IMR-90 (cell line): ENCODE measurements at regions not wholly inside any gene's neighbourhood (a gene's known extent, or its start where the extent isn't known, plus 50 kb on each side); places are given as distances from the start of the nearest gene placed in this dataset.

Source experiments
- ATAC-seq: fragments of 200-7000 bp; cut with Tn5 transposase; 2 replicates; pipeline ENCODE4 v1.9.1; 2020; ENCODE audit warnings: low read depth, mild to moderate bottlenecking, moderate library complexity
- BruUV-seq: library from RNA; stranded (reverse); fragments of 400-500 nt; replicated peaks from 2 replicates; lab custom pipeline; 2021; lab: Mats Ljungman, UMichigan
- CTCF ChIA-PET: fragments of 300-600 bp; formaldehyde crosslinking; extraction: SDS; loops from one replicate; lab custom pipeline; 2021; ENCODE audit warnings: antibody characterized with exemption; lab: Yijun Ruan, JAX
- POLR2A ChIA-PET: fragments of 300-600 bp; sonication (Branson Sonifier 250); formaldehyde crosslinking; loops from one replicate; lab custom pipeline; 2022; ENCODE audit warnings: antibody characterized with exemption; ENCODE audit not compliant: unreplicated experiment; lab: Charles Lee
- DNase-seq: peaks from one replicate; pipeline ENCODE4 v3.0.0; 2013
- H2AFZ ChIP-seq: replicated peaks from 2 replicates; pipeline ENCODE3; 2013; ENCODE audit warnings: low read length, mild to moderate bottlenecking; ENCODE audit not compliant: poor library complexity
- H2AK5ac ChIP-seq: 2 replicates; pipeline ENCODE4 v1.6.1; 2013; ENCODE audit warnings: low read depth, low read length, inconsistent platforms
- H2AK9ac ChIP-seq: replicated peaks from 2 replicates; pipeline ENCODE3; 2013; ENCODE audit warnings: mild to moderate bottlenecking, low read depth, low read length, moderate library complexity; ENCODE audit not compliant: poor library complexity
- H2BK120ac ChIP-seq: 2 replicates; pipeline ENCODE4 v1.6.1; 2013; ENCODE audit warnings: low read depth, low read length, inconsistent platforms
- H2BK15ac ChIP-seq: 3 replicates; pipeline ENCODE4 v1.6.1; 2013; ENCODE audit warnings: low read depth, low read length, inconsistent platforms
- H2BK20ac ChIP-seq: 2 replicates; pipeline ENCODE4 v1.6.1; 2013; ENCODE audit warnings: low read depth, mild to moderate bottlenecking, inconsistent platforms, low read length, moderate library complexity
- H2BK5ac ChIP-seq: 2 replicates; pipeline ENCODE4 v1.6.1; 2013; ENCODE audit warnings: mild to moderate bottlenecking, low read depth, low read length, inconsistent platforms; ENCODE audit not compliant: poor library complexity, severe bottlenecking
- H3K14ac ChIP-seq: replicated peaks from 2 replicates; pipeline ENCODE4 v1.6.1; 2013; ENCODE audit warnings: low read depth, low read length, inconsistent platforms
- H3K18ac ChIP-seq: 2 replicates; pipeline ENCODE4 v1.6.1; 2013; ENCODE audit warnings: low read depth, low read length, control low read depth
- H3K23ac ChIP-seq: 2 replicates; pipeline ENCODE4 v1.6.1; 2013; ENCODE audit warnings: low read depth, low read length, inconsistent platforms
- H3K27ac ChIP-seq: 2 replicates; pipeline ENCODE4 v1.5.1; 2013; ENCODE audit warnings: mild to moderate bottlenecking, control low read depth, low read length; ENCODE audit not compliant: insufficient read depth
- H3K27me3 ChIP-seq: 2 replicates; pipeline ENCODE4 v1.6.1; 2013; ENCODE audit warnings: low read length; ENCODE audit not compliant: control insufficient read depth, insufficient read depth
- H3K36me3 ChIP-seq: 2 replicates; pipeline ENCODE4 v1.6.1; 2013; ENCODE audit warnings: low read length, mixed read lengths; ENCODE audit not compliant: control insufficient read depth, insufficient read depth
- H3K4ac ChIP-seq: 2 replicates; pipeline ENCODE4 v1.6.1; 2013; ENCODE audit warnings: low read depth, low read length, inconsistent platforms
- H3K4me1 ChIP-seq: 2 replicates; pipeline ENCODE4 v1.6.1; 2013; ENCODE audit warnings: low read length, mixed read lengths; ENCODE audit not compliant: control insufficient read depth, insufficient read depth
- H3K4me2 ChIP-seq: 2 replicates; pipeline ENCODE4 v1.6.1; 2013; ENCODE audit warnings: low read depth, mild to moderate bottlenecking, control low read depth, low read length, moderate library complexity
- H3K4me3 ChIP-seq: 2 replicates; pipeline ENCODE4 v1.5.1; 2013; ENCODE audit warnings: low read depth, mild to moderate bottlenecking, control low read depth, low read length, moderate library complexity; ENCODE audit not compliant: insufficient read depth
- H3K56ac ChIP-seq: 2 replicates; pipeline ENCODE4 v1.6.1; 2013; ENCODE audit warnings: low read length, inconsistent platforms; ENCODE audit not compliant: insufficient read depth; ENCODE audit errors: extremely low read depth
- H3K79me1 ChIP-seq, 2 experiments: 2 replicates each; pipeline ENCODE4 v1.6.1; 2013; ENCODE audit warnings: low read length in 2 of 2, inconsistent platforms in 1 of 2, low read depth in 1 of 2
- H3K9ac ChIP-seq: 2 replicates; pipeline ENCODE4 v1.6.1; 2013; ENCODE audit warnings: low read depth, low read length, control low read depth
- H3K9me1 ChIP-seq: 2 replicates; pipeline ENCODE4 v1.6.1; 2013; ENCODE audit warnings: low read length, inconsistent platforms; ENCODE audit not compliant: insufficient read depth
- H3K9me3 ChIP-seq: 2 replicates; pipeline ENCODE4 v1.6.1; 2013; ENCODE audit warnings: low read length; ENCODE audit not compliant: control insufficient read depth, insufficient read depth
- H4K20me1 ChIP-seq: 2 replicates; pipeline ENCODE4 v1.6.1; 2013; ENCODE audit warnings: low read length, inconsistent platforms; ENCODE audit not compliant: insufficient read depth
- H4K5ac ChIP-seq: 2 replicates; pipeline ENCODE4 v1.6.1; 2013; ENCODE audit warnings: mild to moderate bottlenecking, low read depth, low read length, control low read depth
- H4K8ac ChIP-seq, 2 experiments: 2 replicates each; pipeline ENCODE4 v1.6.1; 2013; ENCODE audit warnings: low read depth in 2 of 2, low read length in 2 of 2, control low read depth in 1 of 2, inconsistent platforms in 1 of 2
- H4K91ac ChIP-seq: 2 replicates; pipeline ENCODE4 v1.6.1; 2013; ENCODE audit warnings: low read depth, low read length, inconsistent platforms; ENCODE audit not compliant: insufficient read depth
- BHLHE40 ChIP-seq: fragments of 150-350 bp; IDR thresholded peaks from 2 replicates; pipeline ENCODE4 v1.6.1; 2016; ENCODE audit warnings: mild to moderate bottlenecking, low read depth, low read length
- CEBPB ChIP-seq: IDR thresholded peaks from 2 replicates; pipeline ENCODE4 v1.6.1; 2012; ENCODE audit warnings: low read depth, low read length, improper control_type of control experiment
- CHD1 ChIP-seq: IDR thresholded peaks from 2 replicates; pipeline ENCODE4 v1.6.1; 2012; ENCODE audit warnings: low read depth, low read length, improper control_type of control experiment
- FOS ChIP-seq: fragments of 150-350 bp; IDR thresholded peaks from 2 replicates; pipeline ENCODE4 v1.6.1; 2016; ENCODE audit warnings: low read depth, low read length
- MAFK ChIP-seq: IDR thresholded peaks from 2 replicates; pipeline ENCODE4 v1.6.1; 2012; ENCODE audit warnings: low read depth, low read length, improper control_type of control experiment
- MAZ ChIP-seq: IDR thresholded peaks from 2 replicates; pipeline ENCODE4 v1.6.1; 2012; ENCODE audit warnings: low read depth, mild to moderate bottlenecking, low read length, improper control_type of control experiment, moderate library complexity, borderline replicate concordance
- MXI1 ChIP-seq: IDR thresholded peaks from 2 replicates; pipeline ENCODE4 v1.6.1; 2012; ENCODE audit warnings: low read depth, mild to moderate bottlenecking, low read length, moderate library complexity, borderline replicate concordance
- NFE2L2 ChIP-seq: fragments of 150-350 bp; IDR thresholded peaks from 2 replicates; pipeline ENCODE4 v1.6.1; 2016; ENCODE audit warnings: low read depth, mild to moderate bottlenecking, low read length
- POLR2A ChIP-seq: IDR thresholded peaks from 2 replicates; pipeline ENCODE4 v1.6.1; 2012; ENCODE audit warnings: mild to moderate bottlenecking, low read depth, low read length
- RAD21 ChIP-seq: IDR thresholded peaks from 2 replicates; pipeline ENCODE4 v1.6.1; 2012; ENCODE audit warnings: low read length, improper control_type of control experiment
- RCOR1 ChIP-seq: IDR thresholded peaks from 2 replicates; pipeline ENCODE4 v1.6.1; 2012; ENCODE audit warnings: mild to moderate bottlenecking, low read length, improper control_type of control experiment; ENCODE audit not compliant: insufficient replicate concordance
- RFX5 ChIP-seq: IDR thresholded peaks from 2 replicates; pipeline ENCODE4 v1.8.0; 2012; ENCODE audit warnings: low read depth, mild to moderate bottlenecking, low read length, moderate library complexity
- SMC3 ChIP-seq: fragments of 150-350 bp; IDR thresholded peaks from 2 replicates; pipeline ENCODE4 v1.6.1; 2016; ENCODE audit warnings: low read depth, mild to moderate bottlenecking, antibody characterized with exemption, low read length, moderate library complexity
- WGBS, 2 experiments: methylation state at CpG; one replicate each; pipeline versions ENCODE4 v1.1.5 to v1.1.7; 2013; ENCODE audit warnings: missing lambda C conversion rate in 2 of 2; ENCODE audit not compliant: insufficient read length in 1 of 2; ENCODE audit errors: extremely low coverage in 2 of 2; 5-methylcytosine and 5-hydroxymethylcytosine counted together
- dilution Hi-C: fragments of 300-500 bp; cut with HindIII; formaldehyde crosslinking; loops from one replicate; pipeline ENCODE4 v1.14.3; 2018; ENCODE audit warnings: low sequenced_read_pairs; ENCODE audit not compliant: unreplicated experiment
- in situ Hi-C: fragments of 300-500 bp; cut with MboI; formaldehyde crosslinking; loops from 3 replicates; pipeline ENCODE4 v1.14.3; 2019; ENCODE audit warnings: low sequenced_read_pairs, inconsistent platforms, mixed read lengths
- intact Hi-C: fragments of 100-400 bp; cut with micrococcal nuclease; formaldehyde crosslinking; loops from 2 replicates; pipeline ENCODE4 v1.10.0; 2022
- TF ChIP-seq, protein P1 (sequence below): fragments of 150-350 bp; IDR thresholded peaks from 2 replicates; pipeline ENCODE4 v1.6.1; 2017; ENCODE audit warnings: mild to moderate bottlenecking, antibody characterized with exemption, low read length, low read depth
- TF ChIP-seq, protein P2 (sequence below): fragments of 150-350 bp; IDR thresholded peaks from 2 replicates; pipeline ENCODE4 v1.6.1; 2016; ENCODE audit warnings: low read depth, mild to moderate bottlenecking, low read length, moderate library complexity, borderline replicate concordance
- TF ChIP-seq, protein P3 (sequence below): conservative IDR thresholded peaks from 2 replicates; pipeline ENCODE4 v1.5.1; 2012; ENCODE audit warnings: mild to moderate bottlenecking, low read depth, low read length, improper control_type of control experiment

- no TSS peak for BruUV-seq
- Histone ChIP-seq H3K14ac (no peak overlapping the region), H2BK20ac (no peak overlapping the region), H2AFZ (no peak overlapping the region), H4K20me1 (no peaks in the 10 kb centered on the region), H4K8ac (no peak overlapping the region), H3K4ac (no peak overlapping the region), H3K4me3 (no peak overlapping the region), H3K27me3 (no peaks in the 10 kb centered on the region), H3K36me3 (no peaks in the 10 kb centered on the region), H2BK5ac (no peak overlapping the region), H3K4me1 (no peaks in the 10 kb centered on the region), H2AK5ac (no peak overlapping the region), H3K79me1 (no peaks in the 10 kb centered on the region), H4K91ac (no peak overlapping the region), H3K9me3 (no peaks in the 10 kb centered on the region), H3K9me1 (no peaks in the 10 kb centered on the region), H2BK120ac (no peak overlapping the region), H3K18ac (no peak overlapping the region), H3K27ac (no peak overlapping the region), H3K4me2 (no peak overlapping the region), H4K5ac (no peak overlapping the region), H3K56ac (no peak overlapping the region), H3K23ac (no peak overlapping the region), H2AK9ac (no peak overlapping the region), H2BK15ac (no peak overlapping the region), H3K9ac (no peak overlapping the region)
- dilution Hi-C loops = no loop called here
- ChIA-PET CTCF (no interaction called here), POLR2A (no interaction called here)
- WGBS, 2 experiments = no CpG with 5 or more reads among the region's 5 CpGs
- no peak for TF ChIP-seq FOS
- no peak for TF ChIP-seq BHLHE40
- TF ChIP-seq RFX5 = no peak
- TF ChIP-seq, protein P1, sequence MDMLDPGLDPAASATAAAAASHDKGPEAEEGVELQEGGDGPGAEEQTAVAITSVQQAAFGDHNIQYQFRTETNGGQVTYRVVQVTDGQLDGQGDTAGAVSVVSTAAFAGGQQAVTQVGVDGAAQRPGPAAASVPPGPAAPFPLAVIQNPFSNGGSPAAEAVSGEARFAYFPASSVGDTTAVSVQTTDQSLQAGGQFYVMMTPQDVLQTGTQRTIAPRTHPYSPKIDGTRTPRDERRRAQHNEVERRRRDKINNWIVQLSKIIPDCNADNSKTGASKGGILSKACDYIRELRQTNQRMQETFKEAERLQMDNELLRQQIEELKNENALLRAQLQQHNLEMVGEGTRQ = no peak
- TF ChIP-seq SMC3 = no peak
- TF ChIP-seq CEBPB = no peak
- TF ChIP-seq, protein P2, sequence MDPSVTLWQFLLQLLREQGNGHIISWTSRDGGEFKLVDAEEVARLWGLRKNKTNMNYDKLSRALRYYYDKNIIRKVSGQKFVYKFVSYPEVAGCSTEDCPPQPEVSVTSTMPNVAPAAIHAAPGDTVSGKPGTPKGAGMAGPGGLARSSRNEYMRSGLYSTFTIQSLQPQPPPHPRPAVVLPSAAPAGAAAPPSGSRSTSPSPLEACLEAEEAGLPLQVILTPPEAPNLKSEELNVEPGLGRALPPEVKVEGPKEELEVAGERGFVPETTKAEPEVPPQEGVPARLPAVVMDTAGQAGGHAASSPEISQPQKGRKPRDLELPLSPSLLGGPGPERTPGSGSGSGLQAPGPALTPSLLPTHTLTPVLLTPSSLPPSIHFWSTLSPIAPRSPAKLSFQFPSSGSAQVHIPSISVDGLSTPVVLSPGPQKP = no peak
- no peak for TF ChIP-seq RAD21
- TF ChIP-seq MXI1 = no peak
- no peak for TF ChIP-seq MAFK
- TF ChIP-seq CHD1 = no peak
- TF ChIP-seq, protein P3, sequence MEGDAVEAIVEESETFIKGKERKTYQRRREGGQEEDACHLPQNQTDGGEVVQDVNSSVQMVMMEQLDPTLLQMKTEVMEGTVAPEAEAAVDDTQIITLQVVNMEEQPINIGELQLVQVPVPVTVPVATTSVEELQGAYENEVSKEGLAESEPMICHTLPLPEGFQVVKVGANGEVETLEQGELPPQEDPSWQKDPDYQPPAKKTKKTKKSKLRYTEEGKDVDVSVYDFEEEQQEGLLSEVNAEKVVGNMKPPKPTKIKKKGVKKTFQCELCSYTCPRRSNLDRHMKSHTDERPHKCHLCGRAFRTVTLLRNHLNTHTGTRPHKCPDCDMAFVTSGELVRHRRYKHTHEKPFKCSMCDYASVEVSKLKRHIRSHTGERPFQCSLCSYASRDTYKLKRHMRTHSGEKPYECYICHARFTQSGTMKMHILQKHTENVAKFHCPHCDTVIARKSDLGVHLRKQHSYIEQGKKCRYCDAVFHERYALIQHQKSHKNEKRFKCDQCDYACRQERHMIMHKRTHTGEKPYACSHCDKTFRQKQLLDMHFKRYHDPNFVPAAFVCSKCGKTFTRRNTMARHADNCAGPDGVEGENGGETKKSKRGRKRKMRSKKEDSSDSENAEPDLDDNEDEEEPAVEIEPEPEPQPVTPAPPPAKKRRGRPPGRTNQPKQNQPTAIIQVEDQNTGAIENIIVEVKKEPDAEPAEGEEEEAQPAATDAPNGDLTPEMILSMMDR = no peak
- TF ChIP-seq NFE2L2 = no peak
- no peak for TF ChIP-seq RCOR1
- TF ChIP-seq POLR2A = no peak
- TF ChIP-seq MAZ = no peak
- in situ Hi-C loops = no loop called here
- DNase-seq (no peak), ATAC-seq (no peak)
- intact Hi-C loops = no loop called here
These were observed 340.5 kb upstream of the KIF2A start for GRCh38 chr5:61965490-61965889.
